GM19397 (cell line): ENCODE measurements at regions not wholly inside any gene's neighbourhood (a gene's known extent, or its start where the extent isn't known, plus 50 kb on each side); places are given as distances from the start of the nearest gene placed in this dataset.

ENCODE experiments used
- ATAC-seq: cut with Tn5 transposase; IDR thresholded peaks from one replicate; pipeline ENCODE4 v1.9.1; 2021; ENCODE audit warnings: mild to moderate bottlenecking, moderate library complexity; ENCODE audit not compliant: unreplicated experiment

- ATAC-seq: no peak
Observed at GRCh38 chrX:40485973-40486372, 94.8 kb upstream of the ATP6AP2 start.

DNA sequence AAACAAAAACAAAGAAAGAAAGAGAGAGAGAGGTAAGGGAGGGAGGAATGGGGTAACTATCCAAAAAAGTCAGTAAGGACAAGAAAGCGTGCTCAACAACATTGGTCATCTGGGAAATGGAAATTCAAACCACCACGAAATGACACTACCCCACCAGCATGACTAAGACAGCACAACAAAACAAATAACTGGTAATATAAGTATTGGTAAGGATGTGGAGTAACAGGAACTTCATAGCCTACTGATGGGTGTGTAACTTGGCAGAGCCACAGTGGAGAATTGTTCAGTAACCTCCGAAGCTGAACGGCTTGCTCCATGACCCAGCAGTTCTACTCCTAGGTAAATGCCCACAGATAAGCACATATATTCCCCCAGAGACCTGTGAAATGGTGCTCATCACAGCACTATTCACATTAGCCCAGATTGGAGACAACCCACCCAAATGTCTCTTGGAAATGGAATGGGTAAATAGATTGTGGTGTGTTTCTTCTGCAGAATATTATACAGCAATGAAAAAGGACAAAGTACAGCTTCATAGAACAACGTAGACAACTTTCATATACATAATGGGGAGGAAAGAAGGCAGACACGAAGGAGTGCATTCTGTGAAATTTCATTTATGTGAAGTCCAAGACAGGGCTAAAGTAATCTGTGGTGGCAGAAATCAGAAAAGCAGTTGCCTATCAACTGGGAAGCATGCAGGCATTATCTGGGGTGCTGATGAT, 95.5 kb upstream of the ATP6AP2 start:
- ATAC-seq: no peak

DNA sequence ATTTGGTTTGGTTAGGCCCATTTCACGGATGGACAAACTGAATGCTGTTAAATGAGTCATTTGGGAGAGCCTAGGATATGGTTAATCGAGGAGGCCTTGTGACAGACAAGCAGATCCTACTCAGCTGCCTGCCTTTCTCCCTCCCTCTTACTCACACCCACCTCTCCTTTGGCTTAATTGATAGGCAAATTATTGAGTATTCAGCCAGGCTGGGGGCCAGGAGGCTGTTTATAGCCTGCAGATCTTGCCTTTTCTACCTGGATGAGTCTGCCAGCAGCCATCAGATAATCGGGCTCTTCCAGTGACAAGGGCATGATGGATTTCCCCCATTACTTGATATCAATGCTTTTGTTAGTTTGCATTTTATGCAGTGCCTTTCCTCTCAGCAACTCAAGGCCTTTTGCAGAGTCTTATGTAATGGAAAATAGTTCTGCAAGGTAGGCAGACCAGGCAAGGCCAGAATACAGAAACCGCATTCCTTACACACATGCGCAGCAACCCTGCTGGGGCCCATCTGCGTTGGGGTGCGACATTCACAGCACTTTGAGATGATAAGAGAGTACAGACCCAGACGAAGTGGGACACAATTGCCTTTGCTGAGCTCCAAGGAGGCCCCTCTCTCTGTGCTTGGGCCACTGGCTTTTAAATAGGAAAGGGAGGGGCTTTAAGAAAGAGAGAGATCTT, 96.2 kb upstream of the ATP6AP2 start:
- ATAC-seq: no peak

DNA sequence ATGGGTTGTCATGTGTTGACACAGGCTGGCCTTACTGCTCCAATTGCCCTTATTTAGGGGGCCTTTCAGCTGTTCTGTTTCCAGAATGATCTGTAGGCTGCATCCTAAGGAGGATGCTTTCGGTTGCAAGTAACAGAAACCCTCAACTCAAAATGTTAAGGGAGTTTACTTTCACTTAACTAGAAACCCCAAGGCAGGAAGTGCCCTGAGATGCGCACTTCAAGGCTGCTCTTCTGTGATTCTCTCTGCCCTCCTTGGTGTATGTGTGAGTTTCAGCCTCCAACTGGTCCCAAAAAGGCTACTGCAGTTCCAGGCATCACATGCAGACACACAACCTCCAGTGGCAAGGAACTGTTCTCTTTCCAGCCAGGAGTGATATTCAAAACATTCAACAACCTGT, 97.3 kb upstream of the ATP6AP2 start:
- no peak for ATAC-seq

- no peak for ATAC-seq
Observed at GRCh38 chrX:40479777-40480318, 100.9 kb upstream of the ATP6AP2 start.

- ATAC-seq: no peak
Observed at GRCh38 chrX:40478474-40479065, 102.2 kb upstream of the ATP6AP2 start.

DNA sequence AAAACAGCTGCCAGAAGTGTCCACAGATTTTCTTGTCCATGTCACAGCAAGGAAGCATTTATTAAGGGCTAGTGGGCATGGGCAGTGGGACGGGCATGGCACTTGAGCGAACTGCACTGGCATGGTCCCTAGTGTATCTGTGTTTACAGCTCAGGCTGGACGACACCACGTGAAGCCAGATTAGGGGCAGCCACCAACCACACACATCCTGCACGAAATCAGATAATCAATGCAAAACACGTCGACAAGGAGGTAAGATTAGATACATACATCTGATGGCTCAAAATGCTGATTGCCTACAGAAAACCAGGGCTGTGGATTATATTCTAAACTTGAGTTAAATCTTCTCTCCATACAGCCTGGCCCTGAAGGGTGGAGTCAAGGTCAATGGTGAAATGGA, 103.8 kb upstream of the ATP6AP2 start:
- ATAC-seq: no peak

GRCh38 chrX:40474645-40475044, 106.1 kb upstream of the ATP6AP2 start:
- no peak for ATAC-seq

GRCh38 chrX:40474205-40474626, 106.6 kb upstream of the ATP6AP2 start:
- ATAC-seq: no peak

- no peak for ATAC-seq
Observed at GRCh38 chrX:40473460-40474204, 107.1 kb upstream of the ATP6AP2 start.

DNA sequence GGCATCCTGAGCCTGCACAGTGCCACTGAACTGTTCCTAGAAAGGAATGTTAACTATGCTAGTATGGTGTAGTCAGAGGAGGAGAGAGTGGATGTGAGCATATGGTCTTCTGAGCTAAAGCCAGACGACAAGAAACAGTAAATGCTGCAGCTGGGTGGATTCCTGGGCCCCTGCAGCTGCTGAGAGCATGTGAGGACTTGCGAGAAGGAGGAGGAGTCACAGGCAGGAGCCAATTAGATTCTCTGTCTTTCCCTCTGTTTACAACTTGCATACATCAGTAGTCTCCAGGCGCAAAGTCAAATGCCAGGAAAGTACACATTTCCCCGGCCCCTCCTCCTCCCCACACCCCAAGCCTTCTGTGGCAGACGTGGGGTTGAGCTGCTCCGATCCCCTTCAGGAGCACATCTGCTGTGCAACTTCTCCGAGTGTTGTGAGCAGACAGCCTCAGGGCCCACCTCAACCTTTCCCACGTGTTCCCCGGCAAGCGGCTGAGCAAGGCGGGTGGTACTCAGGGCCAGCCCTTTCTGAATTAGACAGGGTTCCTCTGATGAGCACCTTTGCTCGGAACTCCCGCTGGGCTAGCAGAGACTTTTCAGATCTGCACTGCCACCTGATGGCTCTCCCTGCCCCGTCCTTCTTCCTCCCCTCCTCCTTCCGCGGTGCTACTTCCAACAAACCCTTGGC, 108.7 kb upstream of the ATP6AP2 start:
- no peak for ATAC-seq

DNA sequence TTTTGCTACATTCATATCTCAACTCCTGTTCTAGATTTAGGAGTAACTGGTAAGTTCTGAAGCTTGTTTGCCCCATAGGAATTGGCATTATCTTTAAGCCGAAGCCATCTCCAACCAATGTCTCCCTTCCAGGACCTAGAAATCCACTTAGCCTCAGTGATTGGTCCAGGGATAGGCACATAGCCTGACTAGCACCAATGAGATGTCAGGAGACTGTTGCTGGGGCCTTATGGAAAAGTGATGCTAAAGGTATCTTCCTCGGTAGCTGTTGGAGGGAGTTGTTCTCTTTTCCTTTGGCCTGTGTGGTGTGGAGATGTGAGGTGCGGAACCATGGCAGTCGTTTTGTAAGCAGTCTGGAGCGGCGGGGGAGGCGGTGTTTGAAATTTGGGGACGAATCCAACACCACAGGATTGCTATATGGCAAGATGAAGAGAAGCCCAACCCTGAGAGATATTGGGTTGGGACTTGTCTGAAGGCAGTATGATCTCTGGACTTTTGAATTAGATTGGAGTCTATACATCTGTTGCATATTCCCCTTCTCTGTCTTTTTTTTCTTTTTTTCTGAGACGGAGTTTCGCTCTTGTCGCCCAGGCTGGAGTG, 109.8 kb upstream of the ATP6AP2 start:
- ATAC-seq: no peak

- no peak for ATAC-seq
Observed at GRCh38 chrX:40469316-40469715, 111.5 kb upstream of the ATP6AP2 start.

GRCh38 chrX:40468033-40468846, 112.5 kb upstream of the ATP6AP2 start:
- peak; percentile 64 for ATAC-seq

- ATAC-seq: no peak
Observed at GRCh38 chrX:40467454-40467853, 113.3 kb upstream of the ATP6AP2 start.

DNA sequence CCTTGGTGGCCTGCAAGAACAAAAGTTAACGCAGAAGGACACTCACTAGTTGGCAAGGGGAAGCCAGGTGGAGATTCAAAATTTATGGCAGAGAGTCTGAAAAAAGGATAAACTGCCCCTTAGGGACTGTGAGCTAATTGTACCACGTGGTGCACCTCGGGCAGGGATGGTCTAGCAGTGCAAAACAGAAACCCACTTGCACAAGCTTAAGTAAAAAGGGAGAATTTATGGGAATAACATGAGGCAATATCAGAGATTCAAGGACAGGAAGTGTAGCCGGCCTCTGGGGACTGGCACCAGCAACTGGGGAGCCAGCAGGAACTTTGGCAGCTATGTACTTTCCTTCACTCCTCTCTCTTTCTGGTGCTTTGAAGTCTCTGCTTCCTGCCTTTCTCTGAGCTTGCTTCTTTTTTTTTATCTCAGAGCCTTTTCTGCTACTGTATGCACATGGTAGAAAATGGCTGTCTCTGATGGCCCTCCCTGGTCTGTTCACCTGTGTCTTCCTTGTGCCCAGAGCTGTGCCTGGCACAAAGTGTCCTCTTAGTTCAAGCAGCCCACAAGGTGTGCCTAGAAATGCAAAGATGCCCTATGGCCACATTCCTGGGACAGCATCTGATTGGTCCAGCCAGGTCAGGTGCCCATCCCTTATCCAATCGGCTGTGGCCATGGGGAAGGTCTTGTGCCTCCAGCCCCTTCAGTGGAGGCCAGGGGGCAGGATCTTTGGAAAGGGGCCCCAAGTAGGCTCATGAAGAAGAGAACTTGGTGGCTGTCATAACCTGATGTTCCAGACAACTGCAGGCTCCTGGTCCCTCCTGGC, 114.8 kb upstream of the ATP6AP2 start:
- no peak for ATAC-seq

DNA sequence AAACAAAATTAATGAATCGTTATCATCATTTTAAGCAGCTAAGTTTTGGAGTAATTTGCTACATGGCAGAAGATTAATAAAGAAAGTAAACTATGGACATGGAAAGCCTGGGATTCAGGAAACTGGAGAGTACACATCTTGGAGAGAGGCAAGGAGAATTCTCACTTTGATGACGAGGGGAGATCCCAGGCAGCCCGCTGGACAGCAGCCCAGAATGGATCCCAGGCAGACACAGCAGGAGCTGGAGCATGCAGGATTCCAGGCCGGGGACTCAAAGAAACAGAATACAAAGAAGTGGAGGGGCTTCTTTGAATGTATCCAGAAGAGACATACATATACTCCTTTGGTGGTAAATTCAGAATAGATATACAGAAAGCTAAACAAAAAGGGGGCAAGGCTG, 118.0 kb upstream of the ATP6AP2 start:
- no peak for ATAC-seq

DNA sequence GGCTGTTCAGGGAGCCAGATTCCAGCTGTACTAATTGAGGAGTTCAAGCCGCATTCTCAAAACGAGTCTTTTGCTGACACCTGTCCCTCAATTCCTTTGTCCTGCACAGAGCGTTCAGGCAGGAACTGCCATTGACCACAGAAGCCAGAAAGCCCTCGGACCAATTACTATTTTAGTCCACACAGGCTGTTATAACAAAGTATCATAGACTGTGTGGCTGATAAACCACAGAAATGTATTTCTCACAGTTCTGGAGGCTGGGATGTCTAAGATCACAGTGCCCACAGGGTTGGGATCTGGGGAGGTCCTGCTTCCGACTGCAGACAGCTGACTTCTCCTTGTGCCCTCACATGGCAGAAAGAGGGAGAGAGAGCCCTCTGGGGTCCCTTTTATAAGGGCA, 119.8 kb upstream of the ATP6AP2 start:
- no peak for ATAC-seq
